HCT116 (cell line): ENCODE measurements at regions not wholly inside any gene's neighbourhood (a gene's known extent, or its start where the extent isn't known, plus 50 kb on each side); places are given as distances from the start of the nearest gene placed in this dataset.

Source experiments
- ATAC-seq: fragments of 200-7000 bp; cut with Tn5 transposase; 2 replicates; pipeline ENCODE4 v1.9.1; 2020; ENCODE audit warnings: mild to moderate bottlenecking, moderate library complexity
- BruUV-seq: library from RNA; stranded (reverse); fragments of 400-500 nt; replicated peaks from 2 replicates; lab custom pipeline; 2021; lab: Mats Ljungman, UMichigan
- CTCF ChIA-PET: fragments of 300-600 bp; sonication (Branson Sonifier 250); formaldehyde crosslinking; loops from one replicate; lab custom pipeline; 2021; ENCODE audit warnings: antibody characterized with exemption; lab: Charles Lee
- POLR2A ChIA-PET: fragments of 300-600, 350-600 bp; sonication (Branson Sonifier 250); formaldehyde crosslinking; loops from one replicate; lab custom pipeline; 2021; ENCODE audit warnings: antibody characterized with exemption; lab: Charles Lee
- RAD21 ChIA-PET, 2 experiments: fragments of 300-600 bp; sonication (Branson Sonifier 250); formaldehyde crosslinking; loops; one replicate each; lab custom pipeline; 2023; ENCODE audit warnings: low total read pairs in 2 of 2; ENCODE audit not compliant: uncharacterized antibody in 2 of 2, unreplicated experiment in 2 of 2, low non-redundant PET in 1 of 2; lab: Charles Lee
- DNase-seq: peaks from one replicate; pipeline ENCODE4 v3.0.0-alpha.2; 2010; ENCODE audit warnings: low read depth, low spot score
- H2AFZ ChIP-seq: fragments of 200-600 bp; shearing (Covaris generic), sonication (generic); 2 replicates; pipeline ENCODE4 v1.6.1; 2017; ENCODE audit warnings: low read depth, mixed run types, mixed read lengths, antibody characterized with exemption, low read length; ENCODE audit not compliant: poor library complexity, severe bottlenecking
- H3K27ac ChIP-seq: 2 replicates; pipeline ENCODE4 v1.5.1; 2012; ENCODE audit warnings: low read depth, low read length
- H3K27me3 ChIP-seq: fragments of 200-600 bp; sonication (generic); 2 replicates; pipeline ENCODE4 v1.6.1; 2016; ENCODE audit warnings: mixed run types, low read length, mixed read lengths; ENCODE audit not compliant: insufficient read depth
- H3K36me3 ChIP-seq, 2 experiments: fragments of 200-500 bp in 1 of 2; fragments of 200-600 bp in 1 of 2; sonication (Bioruptor generic) in 1 of 2; sonication (generic) in 1 of 2; 2 replicates each; pipeline versions ENCODE4 v1.5.1 to v1.6.1; 2014 to 2016; ENCODE audit warnings: low read length in 2 of 2, inconsistent platforms in 1 of 2, mixed read lengths in 1 of 2, mixed run types in 1 of 2; ENCODE audit not compliant: insufficient read depth in 2 of 2, control insufficient read depth in 1 of 2
- H3K4me1 ChIP-seq, 2 experiments: fragments of 200-600 bp in 1 of 2; sonication (generic) in 1 of 2; 2 replicates each; pipeline versions ENCODE4 v1.5.1 to v1.6.1; 2012 to 2017; ENCODE audit warnings: low read length in 2 of 2, inconsistent platforms in 1 of 2, mild to moderate bottlenecking in 1 of 2, mixed read lengths in 1 of 2, mixed run types in 1 of 2, moderate library complexity in 1 of 2; ENCODE audit not compliant: insufficient read depth in 2 of 2, control insufficient read depth in 1 of 2
- H3K4me2 ChIP-seq: fragments of 200-600 bp; sonication (generic); 2 replicates; pipeline ENCODE4 v1.6.1; 2017; ENCODE audit warnings: mixed run types, low read length, mixed read lengths
- H3K4me3 ChIP-seq, 2 experiments: fragments of 200-600 bp in 1 of 2; sonication (generic) in 1 of 2; replicated peaks in 1 of 2; 2 replicates each; pipeline ENCODE4 v1.5.1; 2011 to 2016; ENCODE audit warnings: low read length in 2 of 2, control low read depth in 1 of 2, low read depth in 1 of 2, mild to moderate bottlenecking in 1 of 2, mixed read lengths in 1 of 2, mixed run types in 1 of 2
- H3K79me2 ChIP-seq: fragments of 200-600 bp; sonication (generic); 2 replicates; pipeline ENCODE4 v1.6.1; 2017; ENCODE audit warnings: mild to moderate bottlenecking, mixed run types, low read length, moderate library complexity, mixed read lengths; ENCODE audit not compliant: insufficient read depth
- H3K9ac ChIP-seq: fragments of 200-600 bp; sonication (generic); 2 replicates; pipeline ENCODE4 v1.6.1; 2016; ENCODE audit warnings: low read length, mixed read lengths
- H3K9me2 ChIP-seq: fragments of 200-600 bp; sonication (generic), shearing (Covaris generic); 2 replicates; pipeline ENCODE4 v1.6.1; 2017; ENCODE audit warnings: mixed run types, mild to moderate bottlenecking, moderate library complexity; ENCODE audit not compliant: insufficient read depth
- H3K9me3 ChIP-seq, 2 experiments: fragments of 200-500 bp in 1 of 2; fragments of 200-600 bp in 1 of 2; sonication (Bioruptor generic) in 1 of 2; sonication (generic) in 1 of 2; 2 replicates each; pipeline ENCODE4 v1.6.1; 2014 to 2017; ENCODE audit warnings: low read length in 2 of 2, mixed read lengths in 2 of 2, inconsistent platforms in 1 of 2, low read depth in 1 of 2, mild to moderate bottlenecking in 1 of 2, mixed run types in 1 of 2, moderate library complexity in 1 of 2; ENCODE audit not compliant: control insufficient read depth in 1 of 2, insufficient read depth in 1 of 2
- H4K20me1 ChIP-seq: fragments of 200-600 bp; sonication (generic), shearing (Covaris generic); 2 replicates; pipeline ENCODE4 v1.6.1; 2017; ENCODE audit warnings: mixed run types, mild to moderate bottlenecking, moderate library complexity; ENCODE audit not compliant: insufficient read depth
- CEBPB ChIP-seq: IDR thresholded peaks from 2 replicates; pipeline ENCODE4 v1.6.1; 2012; ENCODE audit warnings: low read depth
- EGR1 ChIP-seq: IDR thresholded peaks from 2 replicates; pipeline ENCODE4 v1.6.1; 2012; ENCODE audit warnings: low read depth
- ELF1 ChIP-seq: IDR thresholded peaks from 2 replicates; pipeline ENCODE4 v1.6.1; 2012; ENCODE audit warnings: low read depth, borderline replicate concordance
- EZH2phosphoT487 ChIP-seq: fragments of 200-600 bp; IDR thresholded peaks from 2 replicates; pipeline ENCODE4 v1.6.1; 2018; ENCODE audit warnings: antibody characterized with exemption, borderline replicate concordance
- FOSL1 ChIP-seq: IDR thresholded peaks from 2 replicates; pipeline ENCODE4 v1.6.1; 2012; ENCODE audit warnings: low read depth
- POLR2AphosphoS5 ChIP-seq: IDR thresholded peaks from 2 replicates; pipeline ENCODE4 v1.6.1; 2011; ENCODE audit warnings: mild to moderate bottlenecking, low read depth, low read length, moderate library complexity
- RAD21 ChIP-seq: IDR thresholded peaks from 2 replicates; pipeline ENCODE4 v1.6.1; 2012; ENCODE audit warnings: low read depth, mild to moderate bottlenecking
- SIN3A ChIP-seq: IDR thresholded peaks from 2 replicates; pipeline ENCODE4 v1.6.1; 2012; ENCODE audit warnings: low read depth
- SRF ChIP-seq: IDR thresholded peaks from 2 replicates; pipeline ENCODE4 v1.6.1; 2012; ENCODE audit warnings: low read depth
- YY1 ChIP-seq: IDR thresholded peaks from 2 replicates; pipeline ENCODE4 v1.6.1; 2011; ENCODE audit warnings: low read length, low read depth, moderate library complexity, mild to moderate bottlenecking; ENCODE audit not compliant: insufficient replicate concordance; ENCODE audit errors: extremely low read depth
- intact Hi-C: fragments of 100-400 bp; cut with micrococcal nuclease; formaldehyde crosslinking; loops from 2 replicates; pipeline ENCODE4 v1.10.0; 2022
- TF ChIP-seq, protein P1 (sequence below): IDR thresholded peaks from 2 replicates; pipeline ENCODE4 v1.6.1; 2012
- TF ChIP-seq, protein P2 (sequence below): IDR thresholded peaks from 2 replicates; pipeline ENCODE4 v1.6.1; 2012; ENCODE audit warnings: low read depth
- TF ChIP-seq, protein P3 (sequence below), 3 experiments: fragments of 200-600 bp in 1 of 3; sonication (generic) in 1 of 3; IDR thresholded peaks in 2 of 3; conservative IDR thresholded peaks in 1 of 3; 2 replicates each; pipeline ENCODE4 v1.5.1; 2012 to 2017; ENCODE audit warnings: low read depth in 2 of 3, low read length in 2 of 3, antibody characterized with exemption in 1 of 3, borderline replicate concordance in 1 of 3, control low read depth in 1 of 3, mild to moderate bottlenecking in 1 of 3, mixed read lengths in 1 of 3, mixed run types in 1 of 3, moderate library complexity in 1 of 3; ENCODE audit not compliant: insufficient read depth in 1 of 3
- TF ChIP-seq, protein P4 (sequence below): IDR thresholded peaks from 2 replicates; pipeline ENCODE4 v1.6.1; 2011; ENCODE audit warnings: mild to moderate bottlenecking, low read length, moderate library complexity; ENCODE audit not compliant: insufficient replicate concordance; ENCODE audit errors: extremely low read depth

DNA sequence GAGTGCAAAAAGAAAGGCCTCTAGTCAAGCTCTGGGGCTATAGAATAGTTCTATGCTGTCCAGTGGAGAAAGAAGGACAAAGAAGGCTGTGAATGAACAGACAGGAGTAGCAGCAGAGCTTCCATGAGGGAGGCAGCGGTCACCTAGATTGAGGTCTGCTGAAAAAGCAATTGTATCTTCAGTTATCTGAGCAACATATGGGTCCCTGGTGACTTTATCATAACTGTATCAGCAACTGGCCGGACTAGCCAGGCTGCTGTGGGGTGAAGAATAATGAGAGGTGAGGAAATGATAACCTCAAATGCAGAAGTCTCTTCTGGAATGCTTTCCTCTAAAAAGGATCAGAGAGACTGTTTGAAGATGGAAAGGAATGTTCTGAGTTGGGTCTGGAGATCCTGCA, 971.3 kb upstream of the TMEM132C start:
- ATAC-seq, result no peak
- no peaks in the 10 kb centered on the region for H4K20me1 ChIP-seq
- intact Hi-C loops, result no loop called here
- no peaks in the 10 kb centered on the region for H3K79me2 ChIP-seq
- no peaks in the 10 kb centered on the region for H3K9me3 ChIP-seq
- ChIA-PET POLR2A (no interaction called here), RAD21 (no interaction called here), CTCF (no interaction called here)
- H3K36me3 ChIP-seq, result no peaks in the 10 kb centered on the region
- H3K9me2 ChIP-seq, result no peaks in the 10 kb centered on the region
- no peak for DNase-seq
- TF ChIP-seq ELF1, result no peak
- TF ChIP-seq, protein P1, sequence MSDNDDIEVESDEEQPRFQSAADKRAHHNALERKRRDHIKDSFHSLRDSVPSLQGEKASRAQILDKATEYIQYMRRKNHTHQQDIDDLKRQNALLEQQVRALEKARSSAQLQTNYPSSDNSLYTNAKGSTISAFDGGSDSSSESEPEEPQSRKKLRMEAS, result no peak
- TF ChIP-seq FOSL1, result no peak
- no peak for TF ChIP-seq POLR2AphosphoS5
- TF ChIP-seq SRF, result no peak
- TF ChIP-seq, protein P2, sequence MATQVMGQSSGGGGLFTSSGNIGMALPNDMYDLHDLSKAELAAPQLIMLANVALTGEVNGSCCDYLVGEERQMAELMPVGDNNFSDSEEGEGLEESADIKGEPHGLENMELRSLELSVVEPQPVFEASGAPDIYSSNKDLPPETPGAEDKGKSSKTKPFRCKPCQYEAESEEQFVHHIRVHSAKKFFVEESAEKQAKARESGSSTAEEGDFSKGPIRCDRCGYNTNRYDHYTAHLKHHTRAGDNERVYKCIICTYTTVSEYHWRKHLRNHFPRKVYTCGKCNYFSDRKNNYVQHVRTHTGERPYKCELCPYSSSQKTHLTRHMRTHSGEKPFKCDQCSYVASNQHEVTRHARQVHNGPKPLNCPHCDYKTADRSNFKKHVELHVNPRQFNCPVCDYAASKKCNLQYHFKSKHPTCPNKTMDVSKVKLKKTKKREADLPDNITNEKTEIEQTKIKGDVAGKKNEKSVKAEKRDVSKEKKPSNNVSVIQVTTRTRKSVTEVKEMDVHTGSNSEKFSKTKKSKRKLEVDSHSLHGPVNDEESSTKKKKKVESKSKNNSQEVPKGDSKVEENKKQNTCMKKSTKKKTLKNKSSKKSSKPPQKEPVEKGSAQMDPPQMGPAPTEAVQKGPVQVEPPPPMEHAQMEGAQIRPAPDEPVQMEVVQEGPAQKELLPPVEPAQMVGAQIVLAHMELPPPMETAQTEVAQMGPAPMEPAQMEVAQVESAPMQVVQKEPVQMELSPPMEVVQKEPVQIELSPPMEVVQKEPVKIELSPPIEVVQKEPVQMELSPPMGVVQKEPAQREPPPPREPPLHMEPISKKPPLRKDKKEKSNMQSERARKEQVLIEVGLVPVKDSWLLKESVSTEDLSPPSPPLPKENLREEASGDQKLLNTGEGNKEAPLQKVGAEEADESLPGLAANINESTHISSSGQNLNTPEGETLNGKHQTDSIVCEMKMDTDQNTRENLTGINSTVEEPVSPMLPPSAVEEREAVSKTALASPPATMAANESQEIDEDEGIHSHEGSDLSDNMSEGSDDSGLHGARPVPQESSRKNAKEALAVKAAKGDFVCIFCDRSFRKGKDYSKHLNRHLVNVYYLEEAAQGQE, result no peak
- no peaks in the 10 kb centered on the region for H3K27me3 ChIP-seq
- BruUV-seq, result no TSS peak
- H3K4me1 ChIP-seq, result no peaks in the 10 kb centered on the region
- no peak overlapping the region for H3K27ac ChIP-seq
- H3K9ac ChIP-seq, result no peak overlapping the region
- H3K4me3 ChIP-seq, result no peak overlapping the region
- H3K4me2 ChIP-seq, result no peak overlapping the region
- H2AFZ ChIP-seq, result no peak overlapping the region

DNA sequence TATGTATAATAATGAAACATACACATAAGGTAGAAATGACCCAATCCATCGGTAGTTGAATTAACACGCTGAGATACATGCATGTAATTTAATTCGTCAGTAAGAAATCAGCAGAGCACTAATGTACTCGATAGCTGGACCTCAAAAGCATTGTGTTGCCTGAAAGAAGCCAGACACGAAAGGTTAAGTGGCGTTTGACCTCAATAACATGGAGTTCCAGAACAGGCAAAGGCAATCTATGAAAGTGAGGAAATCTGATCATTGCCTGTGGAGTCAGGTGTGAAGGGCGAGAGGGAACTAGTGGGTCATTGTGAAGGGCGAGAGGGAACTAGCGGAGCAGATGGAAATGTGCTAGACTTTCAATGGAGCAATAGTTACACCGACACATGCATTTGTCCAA, 970.4 kb upstream of the TMEM132C start:
- Histone ChIP-seq H2AFZ (no peak overlapping the region), H3K9me3 (no peaks in the 10 kb centered on the region), H4K20me1 (no peaks in the 10 kb centered on the region), H3K36me3 (no peaks in the 10 kb centered on the region), H3K4me1 (no peaks in the 10 kb centered on the region), H3K4me3 (no peak overlapping the region), H3K27ac (no peak overlapping the region), H3K9ac (no peak overlapping the region), H3K27me3 (peaks cover 7% of the 10 kb centered on the region; the same call in 1 of the 2 replicates), H3K79me2 (no peaks in the 10 kb centered on the region), H3K9me2 (no peaks in the 10 kb centered on the region), H3K4me2 (no peak overlapping the region)
- no peak for ATAC-seq
- POLR2A ChIA-PET, result no interaction called here
- RAD21 ChIA-PET, result no interaction called here
- CTCF ChIA-PET, result no interaction called here
- no TSS peak for BruUV-seq
- intact Hi-C loops, result no loop called here
- DNase-seq, result no peak
- TF ChIP-seq FOSL1, result no peak
- no peak for TF ChIP-seq CEBPB
- TF ChIP-seq EGR1, result no peak
- TF ChIP-seq SIN3A, result no peak
- TF ChIP-seq RAD21, result no peak
- TF ChIP-seq, protein P3, sequence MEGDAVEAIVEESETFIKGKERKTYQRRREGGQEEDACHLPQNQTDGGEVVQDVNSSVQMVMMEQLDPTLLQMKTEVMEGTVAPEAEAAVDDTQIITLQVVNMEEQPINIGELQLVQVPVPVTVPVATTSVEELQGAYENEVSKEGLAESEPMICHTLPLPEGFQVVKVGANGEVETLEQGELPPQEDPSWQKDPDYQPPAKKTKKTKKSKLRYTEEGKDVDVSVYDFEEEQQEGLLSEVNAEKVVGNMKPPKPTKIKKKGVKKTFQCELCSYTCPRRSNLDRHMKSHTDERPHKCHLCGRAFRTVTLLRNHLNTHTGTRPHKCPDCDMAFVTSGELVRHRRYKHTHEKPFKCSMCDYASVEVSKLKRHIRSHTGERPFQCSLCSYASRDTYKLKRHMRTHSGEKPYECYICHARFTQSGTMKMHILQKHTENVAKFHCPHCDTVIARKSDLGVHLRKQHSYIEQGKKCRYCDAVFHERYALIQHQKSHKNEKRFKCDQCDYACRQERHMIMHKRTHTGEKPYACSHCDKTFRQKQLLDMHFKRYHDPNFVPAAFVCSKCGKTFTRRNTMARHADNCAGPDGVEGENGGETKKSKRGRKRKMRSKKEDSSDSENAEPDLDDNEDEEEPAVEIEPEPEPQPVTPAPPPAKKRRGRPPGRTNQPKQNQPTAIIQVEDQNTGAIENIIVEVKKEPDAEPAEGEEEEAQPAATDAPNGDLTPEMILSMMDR (IDR thresholded peaks at IDR 0.05 in 2 of 3, conservative IDR thresholded peaks at IDR 0.05 in 1 of 3; ENCODE audit: borderline replicate concordance in 1 of 3, insufficient read depth in 1 of 3, low read depth in 2 of 3, low read length in 2 of 3), result no peak
- TF ChIP-seq, protein P4, sequence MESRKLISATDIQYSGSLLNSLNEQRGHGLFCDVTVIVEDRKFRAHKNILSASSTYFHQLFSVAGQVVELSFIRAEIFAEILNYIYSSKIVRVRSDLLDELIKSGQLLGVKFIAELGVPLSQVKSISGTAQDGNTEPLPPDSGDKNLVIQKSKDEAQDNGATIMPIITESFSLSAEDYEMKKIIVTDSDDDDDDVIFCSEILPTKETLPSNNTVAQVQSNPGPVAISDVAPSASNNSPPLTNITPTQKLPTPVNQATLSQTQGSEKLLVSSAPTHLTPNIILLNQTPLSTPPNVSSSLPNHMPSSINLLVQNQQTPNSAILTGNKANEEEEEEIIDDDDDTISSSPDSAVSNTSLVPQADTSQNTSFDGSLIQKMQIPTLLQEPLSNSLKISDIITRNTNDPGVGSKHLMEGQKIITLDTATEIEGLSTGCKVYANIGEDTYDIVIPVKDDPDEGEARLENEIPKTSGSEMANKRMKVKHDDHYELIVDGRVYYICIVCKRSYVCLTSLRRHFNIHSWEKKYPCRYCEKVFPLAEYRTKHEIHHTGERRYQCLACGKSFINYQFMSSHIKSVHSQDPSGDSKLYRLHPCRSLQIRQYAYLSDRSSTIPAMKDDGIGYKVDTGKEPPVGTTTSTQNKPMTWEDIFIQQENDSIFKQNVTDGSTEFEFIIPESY, result no peak
- TF ChIP-seq EZH2phosphoT487, result no peak
- no peak for TF ChIP-seq YY1
